ENCODE measurements at regions not wholly inside any gene's neighbourhood (a gene's known extent, or its start where the extent isn't known, plus 50 kb on each side); places are given as distances from the start of the nearest gene placed in this dataset.

GRCh38 chr1:231094421-231094820 is 54.4 kb upstream of the FAM89A start:
- DNase-seq (no peak), ATAC-seq (no peak)
- no peaks in the 10 kb centered on the region for H3K36me3 ChIP-seq
- H3K4me1 ChIP-seq, result peaks cover 0 to 6% of the 10 kb centered on the region in 2 donors
- no peak overlapping the region for H3K4me3 ChIP-seq
- in situ Hi-C loops (cut with MboI; ENCODE audit: low sequenced_read_pairs in 4 of 4) (no loop called here), intact Hi-C loops (cut with DNase I; ENCODE audit: low total_unique reads) (no loop called here)
- H3K27me3 ChIP-seq, result no peaks in the 10 kb centered on the region
- no peak overlapping the region for H3K27ac ChIP-seq
- H3K9me3 ChIP-seq, result no peaks in the 10 kb centered on the region
- TF ChIP-seq POLR2A (IDR thresholded peaks at IDR 0.05) (no peak), CTCF (IDR thresholded peaks at IDR 0.05 in 4 of 5, conservative IDR thresholded peaks at IDR 0.05 in 1 of 5) (no peak)

DNA sequence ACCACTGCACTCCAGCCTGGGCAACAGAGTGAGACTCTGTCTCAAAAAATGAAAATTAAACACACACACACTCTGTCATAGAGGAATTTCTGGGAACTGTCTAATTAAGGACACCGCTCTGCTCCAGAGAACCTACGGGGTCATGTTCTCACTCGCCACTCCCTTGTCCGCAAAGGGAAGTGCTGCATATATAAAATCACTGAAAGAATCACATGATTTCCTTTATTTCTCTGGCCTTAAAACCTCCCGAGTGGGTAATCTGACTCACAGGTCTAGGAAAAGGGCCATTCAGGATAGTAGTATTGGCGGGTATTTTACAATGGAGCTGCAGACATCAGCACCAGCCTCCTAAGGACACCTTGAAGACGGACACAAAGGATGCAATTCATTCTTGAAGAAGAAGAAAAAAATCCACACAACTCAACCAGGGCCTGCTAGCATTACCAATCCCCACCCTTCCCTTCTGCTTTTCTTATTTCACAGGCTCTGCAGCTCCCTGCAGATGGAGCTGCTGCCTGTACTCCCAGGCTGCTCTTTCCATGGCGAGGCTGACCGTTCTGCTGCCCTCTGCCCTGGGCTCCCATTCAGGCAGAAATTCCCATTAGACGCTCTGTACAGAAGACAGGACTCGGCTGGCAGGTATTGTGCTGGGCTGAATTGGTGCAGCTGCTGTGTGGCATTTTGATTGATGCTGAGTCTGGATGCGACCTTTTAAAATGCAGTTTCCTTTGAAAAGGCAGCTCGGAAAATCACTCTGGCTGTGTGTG is 53.3 kb upstream of the FAM89A start:
- TF ChIP-seq POLR2A (IDR thresholded peaks at IDR 0.05), result no peak
- TF ChIP-seq CTCF (IDR thresholded peaks at IDR 0.05 in 4 of 5, conservative IDR thresholded peaks at IDR 0.05 in 1 of 5), result no peak
- Histone ChIP-seq H3K4me3 (no peak overlapping the region), H3K27ac (no peak overlapping the region), H3K36me3 (no peaks in the 10 kb centered on the region), H3K27me3 (no peaks in the 10 kb centered on the region), H3K4me1 (peaks cover 0 to 6% of the 10 kb centered on the region in 2 donors), H3K9me3 (no peaks in the 10 kb centered on the region)
- DNase-seq, result no peak
- in situ Hi-C loops (cut with MboI; ENCODE audit: low sequenced_read_pairs in 4 of 4), result no loop called here
- peak in 1 of 2 donors; percentile 47 for ATAC-seq
- intact Hi-C loops (cut with DNase I; ENCODE audit: low total_unique reads), result no loop called here

DNA sequence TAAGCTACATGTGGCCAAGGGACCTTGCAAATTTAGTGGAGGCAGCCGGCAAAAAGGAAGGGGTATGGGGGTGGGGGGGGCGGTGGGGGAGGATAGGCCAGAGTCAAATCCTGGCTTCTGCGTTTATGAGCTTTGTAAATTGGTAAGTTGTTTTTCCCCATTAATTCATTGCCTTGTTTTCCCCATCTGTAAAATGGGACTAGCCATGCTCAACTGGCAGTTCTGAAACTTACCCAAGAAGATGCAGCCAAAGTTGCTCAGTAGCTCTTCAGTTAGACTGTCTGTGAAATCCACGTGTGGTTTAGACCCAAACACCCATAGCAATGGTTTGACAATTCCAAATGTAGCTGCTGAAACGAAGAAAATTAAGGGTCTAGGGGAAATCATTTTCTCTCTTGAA is 52.3 kb upstream of the FAM89A start:
- intact Hi-C loops (cut with DNase I; ENCODE audit: low total_unique reads), result no loop called here

DNA sequence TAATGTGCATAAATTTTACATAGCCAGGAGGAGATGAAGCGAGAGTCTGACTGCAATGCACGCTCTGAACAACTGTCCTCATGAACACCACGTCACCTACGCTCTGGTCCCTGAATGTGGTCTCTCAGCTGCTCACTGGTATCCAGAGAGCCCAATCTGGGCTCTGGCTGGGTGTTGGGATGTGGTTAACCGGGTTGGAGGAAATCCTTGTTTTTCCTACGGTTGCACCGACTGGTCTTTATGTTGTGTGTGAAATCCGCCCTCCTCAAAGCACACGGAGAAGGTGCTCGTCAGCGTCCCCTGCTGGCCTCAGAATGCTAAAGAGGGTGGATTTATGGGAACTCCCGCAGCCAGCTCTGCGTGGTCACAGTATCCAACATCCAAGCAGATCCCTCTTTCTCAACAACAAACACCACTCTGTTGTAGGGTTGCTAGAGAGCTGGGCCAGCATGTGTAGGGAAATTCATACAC is 51.8 kb upstream of the FAM89A start:
- Histone ChIP-seq H3K4me3 (no peak overlapping the region), H3K27ac (no peak overlapping the region), H3K27me3 (no peaks in the 10 kb centered on the region), H3K9me3 (no peaks in the 10 kb centered on the region), H3K36me3 (no peaks in the 10 kb centered on the region), H3K4me1 (peaks cover 0 to 6% of the 10 kb centered on the region in 2 donors)
- in situ Hi-C loops (cut with MboI; ENCODE audit: low sequenced_read_pairs in 4 of 4), result no loop called here
- TF ChIP-seq CTCF (IDR thresholded peaks at IDR 0.05 in 4 of 5, conservative IDR thresholded peaks at IDR 0.05 in 1 of 5) (peak in 2 of 5 experiments; percentile 16 to 20), POLR2A (IDR thresholded peaks at IDR 0.05) (no peak)
- no peak for DNase-seq
- no peak for ATAC-seq
- intact Hi-C loops (cut with DNase I; ENCODE audit: low total_unique reads), result no loop called here

More for the DNA sequence above, 52.3 kb upstream of the FAM89A start:
- in situ Hi-C loops (cut with MboI; ENCODE audit: low sequenced_read_pairs in 4 of 4), result no loop called here
- Histone ChIP-seq H3K27me3 (no peaks in the 10 kb centered on the region), H3K27ac (no peak overlapping the region), H3K9me3 (no peaks in the 10 kb centered on the region), H3K4me3 (no peak overlapping the region), H3K36me3 (no peaks in the 10 kb centered on the region), H3K4me1 (peaks cover 0 to 6% of the 10 kb centered on the region in 2 donors)
- DNase-seq (no peak), ATAC-seq (no peak)
- no peak for TF ChIP-seq CTCF (IDR thresholded peaks at IDR 0.05 in 4 of 5, conservative IDR thresholded peaks at IDR 0.05 in 1 of 5)
- TF ChIP-seq POLR2A (IDR thresholded peaks at IDR 0.05), result no peak
